HG03280 (cell line): ENCODE measurements at regions not wholly inside any gene's neighbourhood (a gene's known extent, or its start where the extent isn't known, plus 50 kb on each side); places are given as distances from the start of the nearest gene placed in this dataset.

Source experiments
- ATAC-seq: cut with Tn5 transposase; IDR thresholded peaks from one replicate; pipeline ENCODE4 v1.9.1; 2021; ENCODE audit warnings: mild to moderate bottlenecking, moderate library complexity; ENCODE audit not compliant: unreplicated experiment

GRCh38 chr12:115443351-115443938 is 759.5 kb upstream of the TBX3 start:
- no peak for ATAC-seq

GRCh38 chr12:115440438-115440837 is 756.5 kb upstream of the TBX3 start:
- no peak for ATAC-seq

- ATAC-seq: no peak
Observed at GRCh38 chr12:115439008-115439601, 755.1 kb upstream of the TBX3 start.

GRCh38 chr12:115438314-115438713 is 754.3 kb upstream of the TBX3 start:
- ATAC-seq: no peak

- no peak for ATAC-seq
Observed at GRCh38 chr12:115437061-115437567, 753.1 kb upstream of the TBX3 start.

- ATAC-seq: no peak
Observed at GRCh38 chr12:115433014-115433634, 749.1 kb upstream of the TBX3 start.

GRCh38 chr12:115430636-115431035 is 746.7 kb upstream of the TBX3 start:
- ATAC-seq: no peak

GRCh38 chr12:115426732-115427131 is 742.8 kb upstream of the TBX3 start:
- ATAC-seq: no peak

GRCh38 chr12:115424003-115424402 is 740.0 kb upstream of the TBX3 start:
- no peak for ATAC-seq

- ATAC-seq: no peak
Observed at GRCh38 chr12:115423546-115423987, 739.6 kb upstream of the TBX3 start.

- ATAC-seq: no peak
Observed at GRCh38 chr12:115422845-115423545, 739.0 kb upstream of the TBX3 start.

- no peak for ATAC-seq
Observed at GRCh38 chr12:115421796-115422709, 738.1 kb upstream of the TBX3 start.

GRCh38 chr12:115421350-115421749 is 737.4 kb upstream of the TBX3 start:
- ATAC-seq: no peak

- ATAC-seq: no peak
Observed at GRCh38 chr12:115419145-115419646, 735.2 kb upstream of the TBX3 start.

GRCh38 chr12:115417610-115418009 is 733.6 kb upstream of the TBX3 start:
- ATAC-seq: no peak

GRCh38 chr12:115416869-115417268 is 732.9 kb upstream of the TBX3 start:
- ATAC-seq: no peak

- no peak for ATAC-seq
Observed at GRCh38 chr12:115413626-115414025, 729.7 kb upstream of the TBX3 start.

- no peak for ATAC-seq
Observed at GRCh38 chr12:115412831-115413230, 728.9 kb upstream of the TBX3 start.

GRCh38 chr12:115411121-115411520 is 727.1 kb upstream of the TBX3 start:
- ATAC-seq: no peak

- ATAC-seq: no peak
Observed at GRCh38 chr12:115408642-115409041, 724.7 kb upstream of the TBX3 start.
